ENCODE measurements at regions not wholly inside any gene's neighbourhood (a gene's known extent, or its start where the extent isn't known, plus 50 kb on each side); places are given as distances from the start of the nearest gene placed in this dataset.

DNA sequence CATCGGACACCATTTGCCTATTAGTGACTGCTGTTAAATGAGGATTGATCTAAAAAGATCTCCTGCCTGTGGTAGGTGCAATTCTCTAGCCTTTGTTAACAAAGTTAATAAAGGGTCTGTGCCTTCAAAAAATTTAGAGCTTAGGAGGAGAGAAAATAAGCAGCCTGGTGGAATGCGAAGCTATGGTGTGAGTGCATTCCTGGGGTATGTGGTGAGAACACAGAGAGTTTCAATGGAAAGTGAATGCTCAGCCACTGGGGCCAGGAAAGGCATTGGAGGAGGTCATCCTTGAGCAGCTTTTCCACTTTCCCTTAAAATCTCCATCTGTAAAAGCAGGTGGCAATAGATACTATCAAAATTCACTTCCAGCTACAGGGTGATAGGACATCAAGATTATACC is 331.2 kb upstream of the LRATD1 start:
- FAIRE-seq: no peak
- POLR2A ChIA-PET: no interaction called here
- TF ChIP-seq, protein P1, sequence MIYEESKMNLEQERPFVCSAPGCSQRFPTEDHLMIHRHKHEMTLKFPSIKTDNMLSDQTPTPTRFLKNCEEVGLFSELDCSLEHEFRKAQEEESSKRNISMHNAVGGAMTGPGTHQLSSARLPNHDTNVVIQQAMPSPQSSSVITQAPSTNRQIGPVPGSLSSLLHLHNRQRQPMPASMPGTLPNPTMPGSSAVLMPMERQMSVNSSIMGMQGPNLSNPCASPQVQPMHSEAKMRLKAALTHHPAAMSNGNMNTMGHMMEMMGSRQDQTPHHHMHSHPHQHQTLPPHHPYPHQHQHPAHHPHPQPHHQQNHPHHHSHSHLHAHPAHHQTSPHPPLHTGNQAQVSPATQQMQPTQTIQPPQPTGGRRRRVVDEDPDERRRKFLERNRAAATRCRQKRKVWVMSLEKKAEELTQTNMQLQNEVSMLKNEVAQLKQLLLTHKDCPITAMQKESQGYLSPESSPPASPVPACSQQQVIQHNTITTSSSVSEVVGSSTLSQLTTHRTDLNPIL (CRISPR knock-in tag; IDR thresholded peaks at IDR 0.05): no peak
- TF ChIP-seq HSF4 (CRISPR knock-in tag; IDR thresholded peaks at IDR 0.05; ENCODE audit: borderline replicate concordance) (no peak), HNRNPH1 (optimal IDR thresholded peaks at IDR 0.05; ENCODE audit: low read depth, low read length) (no peak), CCNT2 (IDR thresholded peaks at IDR 0.05; ENCODE audit: borderline replicate concordance, extremely low read depth, insufficient read length, low read depth, low read length) (no peak), SRSF7 (optimal IDR thresholded peaks at IDR 0.05; ENCODE audit: low read depth, low read length) (no peak), KDM5B (IDR thresholded peaks at IDR 0.05; ENCODE audit: insufficient replicate concordance, low read depth, low read length) (no peak), SAFB2 (IDR thresholded peaks at IDR 0.05; ENCODE audit: borderline replicate concordance, low read depth, low read length, severe bottlenecking) (no peak), ZNF551 (CRISPR knock-in tag; IDR thresholded peaks at IDR 0.05) (no peak), ZNF561 (CRISPR knock-in tag; conservative IDR thresholded peaks at IDR 0.05) (no peak), ZNF324 (CRISPR knock-in tag; IDR thresholded peaks at IDR 0.05) (no peak)
- TF ChIP-seq, protein P2, sequence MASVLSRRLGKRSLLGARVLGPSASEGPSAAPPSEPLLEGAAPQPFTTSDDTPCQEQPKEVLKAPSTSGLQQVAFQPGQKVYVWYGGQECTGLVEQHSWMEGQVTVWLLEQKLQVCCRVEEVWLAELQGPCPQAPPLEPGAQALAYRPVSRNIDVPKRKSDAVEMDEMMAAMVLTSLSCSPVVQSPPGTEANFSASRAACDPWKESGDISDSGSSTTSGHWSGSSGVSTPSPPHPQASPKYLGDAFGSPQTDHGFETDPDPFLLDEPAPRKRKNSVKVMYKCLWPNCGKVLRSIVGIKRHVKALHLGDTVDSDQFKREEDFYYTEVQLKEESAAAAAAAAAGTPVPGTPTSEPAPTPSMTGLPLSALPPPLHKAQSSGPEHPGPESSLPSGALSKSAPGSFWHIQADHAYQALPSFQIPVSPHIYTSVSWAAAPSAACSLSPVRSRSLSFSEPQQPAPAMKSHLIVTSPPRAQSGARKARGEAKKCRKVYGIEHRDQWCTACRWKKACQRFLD (CRISPR knock-in tag; IDR thresholded peaks at IDR 0.05): no peak
- TF ChIP-seq, protein P3, sequence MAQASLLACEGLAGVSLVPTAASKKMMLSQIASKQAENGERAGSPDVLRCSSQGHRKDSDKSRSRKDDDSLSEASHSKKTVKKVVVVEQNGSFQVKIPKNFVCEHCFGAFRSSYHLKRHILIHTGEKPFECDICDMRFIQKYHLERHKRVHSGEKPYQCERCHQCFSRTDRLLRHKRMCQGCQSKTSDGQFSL (CRISPR knock-in tag; IDR thresholded peaks at IDR 0.05): no peak
- TF ChIP-seq, protein P3 (tag; IDR thresholded peaks at IDR 0.05): no peak
- TF ChIP-seq, protein P4, sequence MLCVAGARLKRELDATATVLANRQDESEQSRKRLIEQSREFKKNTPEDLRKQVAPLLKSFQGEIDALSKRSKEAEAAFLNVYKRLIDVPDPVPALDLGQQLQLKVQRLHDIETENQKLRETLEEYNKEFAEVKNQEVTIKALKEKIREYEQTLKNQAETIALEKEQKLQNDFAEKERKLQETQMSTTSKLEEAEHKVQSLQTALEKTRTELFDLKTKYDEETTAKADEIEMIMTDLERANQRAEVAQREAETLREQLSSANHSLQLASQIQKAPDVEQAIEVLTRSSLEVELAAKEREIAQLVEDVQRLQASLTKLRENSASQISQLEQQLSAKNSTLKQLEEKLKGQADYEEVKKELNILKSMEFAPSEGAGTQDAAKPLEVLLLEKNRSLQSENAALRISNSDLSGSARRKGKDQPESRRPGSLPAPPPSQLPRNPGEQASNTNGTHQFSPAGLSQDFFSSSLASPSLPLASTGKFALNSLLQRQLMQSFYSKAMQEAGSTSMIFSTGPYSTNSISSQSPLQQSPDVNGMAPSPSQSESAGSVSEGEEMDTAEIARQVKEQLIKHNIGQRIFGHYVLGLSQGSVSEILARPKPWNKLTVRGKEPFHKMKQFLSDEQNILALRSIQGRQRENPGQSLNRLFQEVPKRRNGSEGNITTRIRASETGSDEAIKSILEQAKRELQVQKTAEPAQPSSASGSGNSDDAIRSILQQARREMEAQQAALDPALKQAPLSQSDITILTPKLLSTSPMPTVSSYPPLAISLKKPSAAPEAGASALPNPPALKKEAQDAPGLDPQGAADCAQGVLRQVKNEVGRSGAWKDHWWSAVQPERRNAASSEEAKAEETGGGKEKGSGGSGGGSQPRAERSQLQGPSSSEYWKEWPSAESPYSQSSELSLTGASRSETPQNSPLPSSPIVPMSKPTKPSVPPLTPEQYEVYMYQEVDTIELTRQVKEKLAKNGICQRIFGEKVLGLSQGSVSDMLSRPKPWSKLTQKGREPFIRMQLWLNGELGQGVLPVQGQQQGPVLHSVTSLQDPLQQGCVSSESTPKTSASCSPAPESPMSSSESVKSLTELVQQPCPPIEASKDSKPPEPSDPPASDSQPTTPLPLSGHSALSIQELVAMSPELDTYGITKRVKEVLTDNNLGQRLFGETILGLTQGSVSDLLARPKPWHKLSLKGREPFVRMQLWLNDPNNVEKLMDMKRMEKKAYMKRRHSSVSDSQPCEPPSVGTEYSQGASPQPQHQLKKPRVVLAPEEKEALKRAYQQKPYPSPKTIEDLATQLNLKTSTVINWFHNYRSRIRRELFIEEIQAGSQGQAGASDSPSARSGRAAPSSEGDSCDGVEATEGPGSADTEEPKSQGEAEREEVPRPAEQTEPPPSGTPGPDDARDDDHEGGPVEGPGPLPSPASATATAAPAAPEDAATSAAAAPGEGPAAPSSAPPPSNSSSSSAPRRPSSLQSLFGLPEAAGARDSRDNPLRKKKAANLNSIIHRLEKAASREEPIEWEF (CRISPR knock-in tag; IDR thresholded peaks at IDR 0.05): no peak

More for the DNA sequence above, 331.2 kb upstream of the LRATD1 start:
- Histone ChIP-seq H3K9ac (ENCODE audit: insufficient read depth in 1 of 2, low read depth in 2 of 2, low read length in 2 of 2) (no peak overlapping the region), H3K27ac (ENCODE audit: extremely low read depth, low read depth, low read length) (no peak overlapping the region), H3K27me3 (ENCODE audit: control insufficient read depth in 2 of 2, insufficient read depth in 2 of 2, low read length in 2 of 2) (no peaks in the 10 kb centered on the region), H3K9me3 (replicated peaks; ENCODE audit: control insufficient read depth, insufficient read depth, low read depth, low read length) (no peaks in the 10 kb centered on the region), H2AFZ (ENCODE audit: low read depth, low read length) (no peak overlapping the region), H3K4me2 (ENCODE audit: insufficient read depth, low read length) (no peak overlapping the region), H3K4me3 (no peak overlapping the region), H4K20me1 (replicated peaks; ENCODE audit: control insufficient read depth, insufficient read depth, low read length) (no peaks in the 10 kb centered on the region), H3K36me3 (ENCODE audit: control insufficient read depth, insufficient read depth, low read length) (no peaks in the 10 kb centered on the region), H3K4me1 (replicated peaks in 1 of 2; ENCODE audit: control insufficient read depth in 2 of 2, insufficient read depth in 2 of 2, low read length in 2 of 2) (no peaks in the 10 kb centered on the region), H3K9me1 (ENCODE audit: control insufficient read depth, insufficient read depth, low read length) (no peaks in the 10 kb centered on the region), H3K79me2 (ENCODE audit: control insufficient read depth, insufficient read depth, low read length) (no peaks in the 10 kb centered on the region)
- CTCF ChIA-PET (ENCODE audit: low intra/inter-chr PET ratio): no interaction called here
- no TSS peak for BruUV-seq (replicated peaks)
- in situ Hi-C loops (cut with MboI) (no loop called here), intact Hi-C loops (cut with micrococcal nuclease) (no loop called here)
- no peak for DNase-seq (ENCODE audit: extremely low read depth in 1 of 4, low spot score in 3 of 4)
- ATAC-seq: no peak
- WGBS (ENCODE audit: insufficient coverage, low coverage, missing lambda C conversion rate): 4% methylated on average over 2 of the region's 2 CpGs
